Fibroblast of villous mesenchyme (primary cell): ENCODE measurements at regions not wholly inside any gene's neighbourhood (a gene's known extent, or its start where the extent isn't known, plus 50 kb on each side); places are given as distances from the start of the nearest gene placed in this dataset.

Source experiments
- DNase-seq: peaks from one replicate; pipeline ENCODE4 v3.0.0-alpha.2; 2010; ENCODE audit warnings: low read depth
- H3K4me3 ChIP-seq: 2 replicates; pipeline ENCODE4 v1.5.1; 2011; ENCODE audit warnings: low read depth, mild to moderate bottlenecking, low read length
- CTCF ChIP-seq: IDR thresholded peaks from 2 replicates; pipeline ENCODE4 v1.5.1; 2012; ENCODE audit warnings: low read depth, mild to moderate bottlenecking, low read length; ENCODE audit not compliant: insufficient read depth

GRCh38 chr6:140586426-140587061 lies 1212.1 kb upstream of the CITED2 start:
- DNase-seq, result no peak
- TF ChIP-seq CTCF, result no peak
- H3K4me3 ChIP-seq, result no peak overlapping the region

GRCh38 chr6:140581601-140582000 lies 1207.2 kb upstream of the CITED2 start:
- no peak for DNase-seq
- no peak for TF ChIP-seq CTCF
- no peak overlapping the region for H3K4me3 ChIP-seq

GRCh38 chr6:140579918-140580317 lies 1205.5 kb upstream of the CITED2 start:
- DNase-seq, result no peak
- TF ChIP-seq CTCF, result no peak

GRCh38 chr6:140576004-140576555 lies 1201.6 kb upstream of the CITED2 start:
- DNase-seq, result no peak
- no peak overlapping the region for H3K4me3 ChIP-seq
- no peak for TF ChIP-seq CTCF

More at GRCh38 chr6:140579918-140580317, 1205.5 kb upstream of the CITED2 start:
- H3K4me3 ChIP-seq, result no peak overlapping the region

- no peak overlapping the region for H3K4me3 ChIP-seq
- TF ChIP-seq CTCF, result no peak
- DNase-seq, result no peak
These were observed 1198.4 kb upstream of the CITED2 start for GRCh38 chr6:140572867-140573266.

- no peak for TF ChIP-seq CTCF
- peak; percentile 83 for DNase-seq
- no peak overlapping the region for H3K4me3 ChIP-seq
These were observed 1197.7 kb upstream of the CITED2 start for GRCh38 chr6:140572129-140572528.

GRCh38 chr6:140571145-140571544 lies 1196.7 kb upstream of the CITED2 start:
- H3K4me3 ChIP-seq, result no peak overlapping the region
- no peak for DNase-seq
- no peak for TF ChIP-seq CTCF
